OCI-LY7 (cell line): ENCODE measurements at regions not wholly inside any gene's neighbourhood (a gene's known extent, or its start where the extent isn't known, plus 50 kb on each side); places are given as distances from the start of the nearest gene placed in this dataset.

Experiments used
- BruUV-seq: library from RNA; stranded (reverse); fragments of 400-500 nt; replicated peaks from 2 replicates; lab custom pipeline; 2021; lab: Mats Ljungman, UMichigan
- CTCF ChIA-PET: fragments of 300-600 bp; sonication (Branson Sonifier 250); formaldehyde crosslinking; loops from one replicate; lab custom pipeline; 2022; ENCODE audit warnings: antibody characterized with exemption; ENCODE audit not compliant: unreplicated experiment; lab: Charles Lee
- POLR2A ChIA-PET: fragments of 300-600 bp; sonication (Branson Sonifier 250); formaldehyde crosslinking; loops from one replicate; lab custom pipeline; 2022; ENCODE audit warnings: antibody characterized with exemption; lab: Charles Lee
- DNase-seq: peaks from one replicate; pipeline ENCODE4 v3.0.0-alpha.2; 2015; ENCODE audit warnings: low spot score
- H2AFZ ChIP-seq: fragments of 200-600 bp; sonication (generic), shearing (Covaris generic); 2 replicates; pipeline ENCODE4 v1.6.1; 2014; ENCODE audit warnings: mild to moderate bottlenecking, antibody characterized with exemption, low read length, moderate library complexity
- H3K27ac ChIP-seq: fragments of 200-600 bp; sonication (generic); 2 replicates; pipeline ENCODE4 v1.5.1; 2014; ENCODE audit warnings: mixed run types, low read depth, mild to moderate bottlenecking, moderate library complexity, low read length, inconsistent platforms; ENCODE audit not compliant: poor library complexity, severe bottlenecking
- H3K36me3 ChIP-seq: fragments of 200-600 bp; sonication (generic); 2 replicates; pipeline ENCODE4 v1.6.1; 2014; ENCODE audit warnings: mild to moderate bottlenecking, antibody characterized with exemption, low read length, moderate library complexity, mixed read lengths; ENCODE audit not compliant: insufficient read depth
- H3K4me1 ChIP-seq: fragments of 200-600 bp; sonication (generic); 2 replicates; pipeline ENCODE4 v1.5.1; 2014; ENCODE audit warnings: mild to moderate bottlenecking, low read length; ENCODE audit not compliant: insufficient read depth, poor library complexity, severe bottlenecking
- H3K4me2 ChIP-seq: fragments of 200-600 bp; sonication (generic); 2 replicates; pipeline ENCODE4 v1.6.1; 2014; ENCODE audit warnings: mild to moderate bottlenecking, low read length
- H3K4me3 ChIP-seq: fragments of 200-600 bp; sonication (generic); 2 replicates; pipeline ENCODE4 v1.5.1; 2014; ENCODE audit warnings: mild to moderate bottlenecking, low read depth, low read length; ENCODE audit not compliant: poor library complexity, severe bottlenecking
- H3K79me2 ChIP-seq: fragments of 200-600 bp; sonication (generic); 2 replicates; pipeline ENCODE4 v1.6.1; 2016; ENCODE audit warnings: low read depth, mild to moderate bottlenecking, low read length, moderate library complexity, mixed read lengths; ENCODE audit not compliant: insufficient read depth
- H3K9me2 ChIP-seq: fragments of 200-600 bp; sonication (generic); 2 replicates; pipeline ENCODE4 v1.6.1; 2016; ENCODE audit warnings: mild to moderate bottlenecking, low read length, mixed read lengths; ENCODE audit not compliant: insufficient read depth
- H3K9me3 ChIP-seq: fragments of 200-600 bp; sonication (generic); 2 replicates; pipeline ENCODE4 v1.6.1; 2014; ENCODE audit warnings: mild to moderate bottlenecking, mixed run types, low read length, mixed read lengths
- H4K20me1 ChIP-seq: fragments of 200-600 bp; sonication (generic); 2 replicates; pipeline ENCODE4 v1.6.1; 2014; ENCODE audit warnings: mild to moderate bottlenecking, antibody characterized with exemption, low read length, moderate library complexity, mixed read lengths; ENCODE audit not compliant: insufficient read depth
- CTCF ChIP-seq: fragments of 200-600 bp; sonication (generic); conservative IDR thresholded peaks from 2 replicates; pipeline ENCODE4 v1.5.1; 2014; ENCODE audit warnings: mild to moderate bottlenecking, antibody characterized with exemption, low read length, moderate library complexity, mixed read lengths
- EZH2phosphoT487 ChIP-seq: fragments of 200-600 bp; sonication (generic); IDR thresholded peaks from 2 replicates; pipeline ENCODE4 v1.6.1; 2018; ENCODE audit warnings: low read depth, borderline replicate concordance, mild to moderate bottlenecking, mixed run types, antibody characterized with exemption, low read length, moderate library complexity, mixed read lengths
- intact Hi-C: fragments of 100-400 bp; cut with micrococcal nuclease; formaldehyde crosslinking; loops from one replicate; pipeline ENCODE4 v1.10.0; 2022; ENCODE audit not compliant: unreplicated experiment

GRCh38 chr6:19734519-19734918 lies 102.7 kb upstream of the ID4 start:
- intact Hi-C loops, result no loop called here
- TF ChIP-seq EZH2phosphoT487 (no peak), CTCF (no peak)
- no peak overlapping the region for H3K4me2 ChIP-seq
- POLR2A ChIA-PET, result interaction anchor here (1.1 to 2.5 kb wide), 3 partner anchors 14 to 182 kb away, joined by 3 to 9 read pairs (median 5); no protein-coding TSS in a partner anchor
- DNase-seq, result no peak
- no peaks in the 10 kb centered on the region for H3K9me2 ChIP-seq
- no peaks in the 10 kb centered on the region for H3K4me1 ChIP-seq
- H3K4me3 ChIP-seq, result no peak overlapping the region
- CTCF ChIA-PET, result no interaction called here
- no TSS peak for BruUV-seq
- no peak overlapping the region for H2AFZ ChIP-seq
- H3K36me3 ChIP-seq, result no peaks in the 10 kb centered on the region
- no peaks in the 10 kb centered on the region for H4K20me1 ChIP-seq
- H3K79me2 ChIP-seq, result no peaks in the 10 kb centered on the region
- no peak overlapping the region for H3K27ac ChIP-seq
- H3K9me3 ChIP-seq, result no peaks in the 10 kb centered on the region

DNA sequence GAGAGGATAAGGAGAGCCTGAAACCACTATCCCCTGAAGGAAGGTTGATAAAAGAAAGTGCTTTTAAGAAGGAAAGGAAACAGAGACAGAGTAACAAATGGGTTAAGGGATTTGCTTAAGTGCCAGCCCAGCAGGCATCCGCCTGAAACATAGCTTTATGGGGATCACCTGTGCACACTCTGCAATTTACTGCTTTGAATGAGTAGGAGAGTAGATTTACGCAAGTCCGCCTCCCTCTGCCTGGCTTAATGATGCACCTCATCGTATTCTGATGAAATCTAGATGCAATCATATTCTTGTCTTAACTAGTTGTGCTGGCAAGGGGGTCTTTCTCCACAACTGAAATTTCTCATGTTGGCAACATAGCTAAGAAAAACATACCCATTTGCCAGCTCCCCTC lies 101.1 kb upstream of the ID4 start:
- POLR2A ChIA-PET, result interaction anchor here (0.5 to 0.6 kb wide), 2 partner anchors 27 to 64 kb away, joined by 3 to 4 read pairs; no protein-coding TSS in a partner anchor

More for the DNA sequence above, 101.1 kb upstream of the ID4 start:
- intact Hi-C loops, result no loop called here
- Histone ChIP-seq H3K4me2 (no peak overlapping the region), H3K79me2 (no peaks in the 10 kb centered on the region), H3K4me1 (no peaks in the 10 kb centered on the region), H3K36me3 (no peaks in the 10 kb centered on the region), H3K27ac (no peak overlapping the region), H3K9me3 (no peaks in the 10 kb centered on the region), H3K4me3 (no peak overlapping the region), H3K9me2 (no peaks in the 10 kb centered on the region), H2AFZ (no peak overlapping the region), H4K20me1 (no peaks in the 10 kb centered on the region)
- CTCF ChIA-PET, result no interaction called here
- no peak for TF ChIP-seq CTCF
- no peak for TF ChIP-seq EZH2phosphoT487
- no peak for DNase-seq
- BruUV-seq, result no TSS peak
